ENCODE measurements at regions not wholly inside any gene's neighbourhood (a gene's known extent, or its start where the extent isn't known, plus 50 kb on each side); places are given as distances from the start of the nearest gene placed in this dataset.
"Not testable (repeated sequence)": the region's sequence is repeated elsewhere in the genome, so short reads cannot be mapped to it uniquely, and the experiment has no call there.

- not testable (repeated sequence) for DNase-seq (ENCODE audit: low spot score)
Measured at GRCh38 chr20:30295967-30296366, 961.5 kb upstream of the DEFB115 start.

GRCh38 chr20:30297878-30298595 is 959.4 kb upstream of the DEFB115 start:
- DNase-seq (ENCODE audit: low spot score) = not testable (repeated sequence)

GRCh38 chr20:30300220-30300642 is 957.2 kb upstream of the DEFB115 start:
- not testable (repeated sequence) for DNase-seq (ENCODE audit: low spot score)

GRCh38 chr20:30302786-30303185 is 954.7 kb upstream of the DEFB115 start:
- not testable (repeated sequence) for DNase-seq (ENCODE audit: low spot score)

GRCh38 chr20:30309938-30310337 is 947.5 kb upstream of the DEFB115 start:
- DNase-seq (ENCODE audit: low spot score) = not testable (repeated sequence)

GRCh38 chr20:30310385-30310784 is 947.1 kb upstream of the DEFB115 start:
- not testable (repeated sequence) for DNase-seq (ENCODE audit: low spot score)

- not testable (repeated sequence) for DNase-seq (ENCODE audit: low spot score)
Measured at GRCh38 chr20:30312220-30312619, 945.2 kb upstream of the DEFB115 start.

GRCh38 chr20:30313660-30314059 is 943.8 kb upstream of the DEFB115 start:
- not testable (repeated sequence) for DNase-seq (ENCODE audit: low spot score)

GRCh38 chr20:30316063-30316462 is 941.4 kb upstream of the DEFB115 start:
- DNase-seq (ENCODE audit: low spot score) = not testable (repeated sequence)

- DNase-seq (ENCODE audit: low spot score) = not testable (repeated sequence)
Measured at GRCh38 chr20:30316532-30317299, 940.7 kb upstream of the DEFB115 start.

GRCh38 chr20:30333744-30334143 is 923.7 kb upstream of the DEFB115 start:
- not testable (repeated sequence) for DNase-seq (ENCODE audit: low spot score)

GRCh38 chr20:30337556-30337955 is 919.9 kb upstream of the DEFB115 start:
- not testable (repeated sequence) for DNase-seq (ENCODE audit: low spot score)

GRCh38 chr20:30348932-30349331 is 908.5 kb upstream of the DEFB115 start:
- not testable (repeated sequence) for DNase-seq (ENCODE audit: low spot score)

GRCh38 chr20:30356854-30357467 is 900.5 kb upstream of the DEFB115 start:
- DNase-seq (ENCODE audit: low spot score) = not testable (repeated sequence)

GRCh38 chr20:30361756-30362155 is 895.7 kb upstream of the DEFB115 start:
- not testable (repeated sequence) for DNase-seq (ENCODE audit: low spot score)

GRCh38 chr20:30376430-30376766 is 881.1 kb upstream of the DEFB115 start:
- DNase-seq (ENCODE audit: low spot score) = not testable (repeated sequence)

- DNase-seq (ENCODE audit: low spot score) = peak; percentile 71
Measured at GRCh38 chr20:30376767-30377658, 880.5 kb upstream of the DEFB115 start.

- DNase-seq (ENCODE audit: low spot score) = not testable (repeated sequence)
Measured at GRCh38 chr20:30378317-30378716, 879.1 kb upstream of the DEFB115 start.

- not testable (repeated sequence) for DNase-seq (ENCODE audit: low spot score)
Measured at GRCh38 chr20:30378721-30379120, 878.7 kb upstream of the DEFB115 start.

GRCh38 chr20:30384841-30385240 is 872.6 kb upstream of the DEFB115 start:
- DNase-seq (ENCODE audit: low spot score) = not testable (repeated sequence)

- not testable (repeated sequence) for DNase-seq (ENCODE audit: low spot score)
Measured at GRCh38 chr20:30386099-30386498, 871.4 kb upstream of the DEFB115 start.

All from H4 (cell line).